Kidney (tissue), 13 donors: ENCODE measurements at regions not wholly inside any gene's neighbourhood (a gene's known extent, or its start where the extent isn't known, plus 50 kb on each side); places are given as distances from the start of the nearest gene placed in this dataset.

Experiments used
- DNase-seq, 5 donors: peaks; one replicate each; pipeline ENCODE4 v3.0.0-alpha.2; 2013 to 2020
- FAIRE-seq: peaks from 2 replicates; lab custom pipeline; 2012; peaks lifted over from hg19 to GRCh38; lab: Jason Lieb, UNC
- H3K27ac ChIP-seq, 2 donors: one replicate each; pipeline ENCODE4 v1.7.0; 2013; ENCODE audit warnings: low read depth in 2 of 2, low read length in 2 of 2, inconsistent platforms in 1 of 2
- H3K27me3 ChIP-seq: one replicate; pipeline ENCODE4 v1.7.1; 2013; ENCODE audit warnings: low read length, inconsistent platforms; ENCODE audit not compliant: control insufficient read depth, insufficient read depth
- H3K36me3 ChIP-seq, 3 donors: one replicate each; pipeline versions ENCODE4 v1.7.0 to v1.7.1; 2013; ENCODE audit warnings: low read length in 3 of 3, control low read depth in 1 of 3, inconsistent platforms in 1 of 3; ENCODE audit not compliant: insufficient read depth in 3 of 3, control insufficient read depth in 2 of 3
- H3K4me1 ChIP-seq, 3 donors: one replicate each; pipeline versions ENCODE4 v1.7.0 to v1.7.1; 2013; ENCODE audit warnings: low read length in 3 of 3, inconsistent platforms in 1 of 3, low read depth in 1 of 3; ENCODE audit not compliant: control insufficient read depth in 2 of 3, insufficient read depth in 2 of 3
- H3K4me3 ChIP-seq, 3 donors: one replicate each; pipeline versions ENCODE4 v1.7.0 to v1.8.1; 2013; ENCODE audit warnings: low read length in 3 of 3, control low read depth in 1 of 3, inconsistent platforms in 1 of 3
- H3K9ac ChIP-seq, 3 donors: one replicate each; pipeline versions ENCODE4 v1.7.0 to v1.7.1; 2013; ENCODE audit warnings: low read length in 3 of 3, control low read depth in 1 of 3, inconsistent platforms in 1 of 3
- H3K9me3 ChIP-seq, 3 donors: one replicate each; pipeline versions ENCODE4 v1.7.0 to v1.7.1; 2013; ENCODE audit warnings: low read length in 3 of 3, control low read depth in 1 of 3, inconsistent platforms in 1 of 3; ENCODE audit not compliant: control insufficient read depth in 2 of 3, insufficient read depth in 1 of 3
- CTCF ChIP-seq: IDR thresholded peaks from 3 replicates; pipeline ENCODE4 v1.5.1; 2012; ENCODE audit warnings: mild to moderate bottlenecking, moderate library complexity, borderline replicate concordance; ENCODE audit not compliant: insufficient read depth; ENCODE audit errors: extremely low read depth
- intact Hi-C: fragments of 100-400 bp; cut with DNase I; formaldehyde crosslinking; loops from one replicate; pipeline ENCODE4 v1.11.1; 2022
- donor health status: control.
- donor health status: control.
- donor health status: control.
- donor health status: control.
- donor health status: control.
- donor health status: DM: yes; HTN: yes; CAD: no.
- donor health status: Normal renal cell carcinoma (clear cell type).

DNA sequence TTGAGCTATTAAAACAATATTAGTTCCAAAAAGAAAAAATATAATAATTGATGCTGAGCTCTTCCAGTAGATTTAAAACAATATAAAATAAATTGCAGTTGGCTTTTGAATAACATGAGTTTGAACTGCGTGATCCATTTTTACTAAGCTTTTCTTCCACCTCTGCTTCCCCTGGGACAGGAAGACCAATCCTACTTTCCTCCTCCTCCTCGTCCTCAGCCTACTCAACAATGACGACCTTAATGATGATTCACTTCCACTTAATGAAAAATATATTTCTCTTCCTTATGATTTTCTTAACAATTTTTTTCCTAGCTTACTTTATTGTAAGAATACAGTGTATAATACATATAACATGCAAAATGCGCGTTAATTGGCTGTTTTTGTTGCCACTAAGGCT lies 78.9 kb upstream of the THRB start:
- no peak overlapping the region for H3K4me3 ChIP-seq
- FAIRE-seq (no peak), DNase-seq (no peak)
- peaks cover 0 to 2% (median 0%) of the 10 kb centered on the region in 3 donors for H3K9me3 ChIP-seq
- no peak overlapping the region for H3K27ac ChIP-seq
- no peaks in the 10 kb centered on the region for H3K27me3 ChIP-seq
- H3K9ac ChIP-seq, result no peak overlapping the region
- intact Hi-C loops, result no loop called here
- no peaks in the 10 kb centered on the region for H3K4me1 ChIP-seq
- H3K36me3 ChIP-seq, result no peaks in the 10 kb centered on the region
- TF ChIP-seq CTCF, result no peak

- H3K4me1 ChIP-seq, result no peaks in the 10 kb centered on the region
- no peak overlapping the region for H3K4me3 ChIP-seq
- H3K27me3 ChIP-seq, result no peaks in the 10 kb centered on the region
- H3K9ac ChIP-seq, result no peak overlapping the region
- DNase-seq (no peak), FAIRE-seq (no peak)
- TF ChIP-seq CTCF, result no peak
- no peaks in the 10 kb centered on the region for H3K9me3 ChIP-seq
- H3K36me3 ChIP-seq, result no peaks in the 10 kb centered on the region
- intact Hi-C loops, result no loop called here
- H3K27ac ChIP-seq, result no peak overlapping the region
These were observed 83.7 kb upstream of the THRB start for GRCh38 chr3:24578324-24578723.

DNA sequence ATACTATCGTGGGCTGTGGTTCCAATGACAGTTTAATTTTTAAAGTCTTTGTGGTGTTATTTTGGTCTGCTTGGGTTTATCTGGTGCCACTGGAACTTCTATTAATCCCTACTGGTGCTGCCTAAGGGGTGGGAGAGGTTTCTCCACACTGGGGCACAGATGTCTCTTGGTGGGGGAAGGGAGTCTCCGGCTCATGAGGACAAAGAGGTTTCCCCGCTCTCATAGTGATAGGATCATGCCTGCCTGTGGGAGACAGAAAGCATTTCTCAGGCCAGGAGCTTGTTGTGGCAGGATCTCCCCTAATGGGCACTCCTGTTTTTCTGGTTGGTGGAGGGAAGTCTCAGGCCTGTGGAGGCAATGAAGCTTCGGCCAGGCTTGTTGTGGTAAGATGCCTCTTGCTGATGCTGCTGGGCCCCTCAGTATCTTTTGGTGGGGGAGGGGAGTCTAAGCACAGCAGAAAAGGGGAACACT lies 84.3 kb upstream of the THRB start:
- FAIRE-seq (no peak), DNase-seq (no peak)
- no peak overlapping the region for H3K9ac ChIP-seq
- intact Hi-C loops, result no loop called here
- no peaks in the 10 kb centered on the region for H3K4me1 ChIP-seq
- TF ChIP-seq CTCF, result no peak
- no peaks in the 10 kb centered on the region for H3K27me3 ChIP-seq
- H3K27ac ChIP-seq, result no peak overlapping the region
- no peak overlapping the region for H3K4me3 ChIP-seq
- no peaks in the 10 kb centered on the region for H3K9me3 ChIP-seq
- no peaks in the 10 kb centered on the region for H3K36me3 ChIP-seq
